ENCODE measurements at regions not wholly inside any gene's neighbourhood (a gene's known extent, or its start where the extent isn't known, plus 50 kb on each side); places are given as distances from the start of the nearest gene placed in this dataset.

- no peak for DNase-seq
These were observed 286.3 kb downstream of the NPIPA8 start for GRCh38 chr16:18050234-18050633.

- no peak for DNase-seq
These were observed 286.9 kb downstream of the NPIPA8 start for GRCh38 chr16:18049547-18050133.

GRCh38 chr16:18048853-18049546 lies 287.5 kb downstream of the NPIPA8 start:
- no peak for DNase-seq

- DNase-seq = no peak
These were observed 288.8 kb downstream of the NPIPA8 start for GRCh38 chr16:18047761-18048160.

- no peak for DNase-seq
These were observed 291.2 kb downstream of the NPIPA8 start for GRCh38 chr16:18045356-18045755.

- no peak for DNase-seq
These were observed 294.4 kb downstream of the NPIPA8 start for GRCh38 chr16:18041864-18042834.

- no peak for DNase-seq
These were observed 296.6 kb downstream of the NPIPA8 start for GRCh38 chr16:18039931-18040330.

GRCh38 chr16:18037051-18037450 lies 299.5 kb downstream of the NPIPA8 start:
- DNase-seq = no peak

GRCh38 chr16:18024611-18025010 lies 311.9 kb downstream of the NPIPA8 start:
- DNase-seq = no peak

- no peak for DNase-seq
These were observed 318.2 kb downstream of the NPIPA8 start for GRCh38 chr16:18018376-18018775.

GRCh38 chr16:18013863-18014262 lies 322.7 kb downstream of the NPIPA8 start:
- no peak for DNase-seq

- DNase-seq = no peak
These were observed 328.2 kb downstream of the NPIPA8 start for GRCh38 chr16:18008356-18008755.

- no peak for DNase-seq
These were observed 333.5 kb downstream of the NPIPA8 start for GRCh38 chr16:18003033-18003432.

- no peak for DNase-seq
These were observed 337.5 kb downstream of the NPIPA8 start for GRCh38 chr16:17998996-17999395.

GRCh38 chr16:17998550-17998949 lies 338.0 kb downstream of the NPIPA8 start:
- DNase-seq = no peak

GRCh38 chr16:17994027-17994426 lies 342.5 kb downstream of the NPIPA8 start:
- no peak for DNase-seq

GRCh38 chr16:17992416-17992815 lies 344.1 kb downstream of the NPIPA8 start:
- no peak for DNase-seq

- no peak for DNase-seq
These were observed 347.3 kb downstream of the NPIPA8 start for GRCh38 chr16:17989255-17989654.

- no peak for DNase-seq
These were observed 347.7 kb downstream of the NPIPA8 start for GRCh38 chr16:17988839-17989238.

GRCh38 chr16:17986991-17987390 lies 349.5 kb downstream of the NPIPA8 start:
- DNase-seq = no peak

- DNase-seq = no peak
These were observed 351.7 kb downstream of the NPIPA8 start for GRCh38 chr16:17984810-17985209.

- DNase-seq = no peak
These were observed 352.5 kb downstream of the NPIPA8 start for GRCh38 chr16:17983847-17984639.

GRCh38 chr16:17983114-17983513 lies 353.4 kb downstream of the NPIPA8 start:
- no peak for DNase-seq
